Stomach smooth muscle (tissue), 2 donors: ENCODE measurements at regions not wholly inside any gene's neighbourhood (a gene's known extent, or its start where the extent isn't known, plus 50 kb on each side); places are given as distances from the start of the nearest gene placed in this dataset.

ENCODE experiments used
- H3K27ac ChIP-seq: one replicate; pipeline ENCODE4 v1.7.0; 2013; ENCODE audit warnings: mild to moderate bottlenecking, low read length, inconsistent platforms
- H3K27me3 ChIP-seq, 2 donors: one replicate each; pipeline ENCODE4 v1.7.0; 2013; ENCODE audit warnings: low read length in 2 of 2; ENCODE audit not compliant: insufficient read depth in 2 of 2, control insufficient read depth in 1 of 2
- H3K36me3 ChIP-seq, 2 donors: one replicate each; pipeline ENCODE4 v1.7.0; 2013; ENCODE audit warnings: low read length in 2 of 2; ENCODE audit not compliant: control insufficient read depth in 2 of 2, insufficient read depth in 2 of 2
- H3K4me1 ChIP-seq: one replicate; pipeline ENCODE4 v1.7.0; 2013; ENCODE audit warnings: low read length; ENCODE audit not compliant: control insufficient read depth, insufficient read depth
- H3K4me3 ChIP-seq, 2 donors: one replicate each; pipeline ENCODE4 v1.7.0; 2013; ENCODE audit warnings: low read length in 2 of 2
- H3K9ac ChIP-seq, 2 donors: one replicate each; pipeline ENCODE4 v1.7.0; 2013; ENCODE audit warnings: low read length in 2 of 2, mild to moderate bottlenecking in 1 of 2
- H3K9me3 ChIP-seq, 2 donors: one replicate each; pipeline ENCODE4 v1.7.0; 2013; ENCODE audit warnings: low read length in 2 of 2; ENCODE audit not compliant: control insufficient read depth in 2 of 2
- donor health status: healthy.
- donor health status: Pancreatic carcinoma.

DNA sequence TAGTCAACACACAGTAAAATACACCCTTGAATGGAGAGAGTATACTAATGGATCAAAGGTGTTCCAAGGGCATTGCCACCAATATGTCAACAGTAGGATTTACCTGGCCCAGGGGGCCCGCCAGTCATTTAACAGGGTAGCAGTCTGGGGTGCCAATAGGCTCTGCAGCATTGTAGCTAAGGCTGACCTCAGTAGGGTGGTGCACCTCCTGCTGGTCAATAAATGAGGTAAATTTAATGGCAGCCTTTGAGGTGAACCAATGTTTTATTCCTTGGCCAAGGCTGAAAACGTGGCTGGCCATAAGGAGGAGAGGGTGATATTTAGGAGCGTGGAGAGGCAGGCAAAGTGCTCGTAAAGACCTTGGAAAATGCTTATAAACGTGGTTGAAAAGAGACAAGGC, 147.2 kb downstream of the RPS12 start:
- no peaks in the 10 kb centered on the region for H3K4me1 ChIP-seq
- H3K4me3 ChIP-seq: no peak overlapping the region
- H3K36me3 ChIP-seq: no peaks in the 10 kb centered on the region
- H3K27me3 ChIP-seq: no peaks in the 10 kb centered on the region
- H3K9ac ChIP-seq: no peak overlapping the region
- H3K9me3 ChIP-seq: no peaks in the 10 kb centered on the region
- no peak overlapping the region for H3K27ac ChIP-seq

GRCh38 chr6:132962936-132963868, 148.8 kb downstream of the RPS12 start:
- Histone ChIP-seq H3K36me3 (no peaks in the 10 kb centered on the region), H3K27ac (no peak overlapping the region), H3K4me3 (no peak overlapping the region), H3K9me3 (no peaks in the 10 kb centered on the region), H3K4me1 (no peaks in the 10 kb centered on the region), H3K9ac (no peak overlapping the region), H3K27me3 (no peaks in the 10 kb centered on the region)

DNA sequence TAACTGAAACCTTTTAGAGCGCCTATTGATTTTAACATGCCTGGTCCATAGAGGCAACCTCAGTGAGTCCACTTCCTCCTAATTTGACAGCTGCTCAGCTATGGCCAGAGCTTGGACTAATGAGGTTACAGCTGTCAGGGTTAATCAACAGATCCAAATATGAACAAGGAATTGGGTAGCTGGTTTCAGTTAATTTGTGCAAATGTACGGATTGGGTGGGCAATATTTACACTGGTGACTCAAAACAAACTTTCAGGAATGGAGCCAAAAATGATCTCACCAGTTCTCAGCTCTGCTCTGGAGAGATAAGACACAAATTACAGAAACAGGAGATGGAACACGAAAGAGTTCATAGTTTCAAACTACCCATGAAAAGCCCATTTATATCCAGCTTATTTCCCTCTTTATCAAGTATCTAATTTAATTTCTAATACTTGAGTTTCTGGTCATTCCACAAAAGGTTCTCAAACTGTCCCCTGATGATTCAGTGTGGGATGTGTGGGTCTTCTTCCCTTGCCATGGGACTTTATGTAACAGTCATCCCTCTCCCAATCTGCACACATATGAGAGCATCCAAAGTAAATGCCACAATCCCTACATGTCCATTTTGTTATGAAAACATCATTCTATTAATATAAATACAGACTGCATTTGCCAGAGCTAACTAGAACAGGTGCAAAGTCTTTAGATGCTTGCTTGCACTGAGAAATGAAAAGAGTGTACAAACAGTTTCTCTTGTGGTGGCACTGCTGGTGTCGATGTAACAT, 149.9 kb downstream of the RPS12 start:
- H3K9ac ChIP-seq: no peak overlapping the region
- no peaks in the 10 kb centered on the region for H3K4me1 ChIP-seq
- H3K9me3 ChIP-seq: no peaks in the 10 kb centered on the region
- no peak overlapping the region for H3K4me3 ChIP-seq
- no peak overlapping the region for H3K27ac ChIP-seq
- H3K36me3 ChIP-seq: no peaks in the 10 kb centered on the region
- H3K27me3 ChIP-seq: no peaks in the 10 kb centered on the region

DNA sequence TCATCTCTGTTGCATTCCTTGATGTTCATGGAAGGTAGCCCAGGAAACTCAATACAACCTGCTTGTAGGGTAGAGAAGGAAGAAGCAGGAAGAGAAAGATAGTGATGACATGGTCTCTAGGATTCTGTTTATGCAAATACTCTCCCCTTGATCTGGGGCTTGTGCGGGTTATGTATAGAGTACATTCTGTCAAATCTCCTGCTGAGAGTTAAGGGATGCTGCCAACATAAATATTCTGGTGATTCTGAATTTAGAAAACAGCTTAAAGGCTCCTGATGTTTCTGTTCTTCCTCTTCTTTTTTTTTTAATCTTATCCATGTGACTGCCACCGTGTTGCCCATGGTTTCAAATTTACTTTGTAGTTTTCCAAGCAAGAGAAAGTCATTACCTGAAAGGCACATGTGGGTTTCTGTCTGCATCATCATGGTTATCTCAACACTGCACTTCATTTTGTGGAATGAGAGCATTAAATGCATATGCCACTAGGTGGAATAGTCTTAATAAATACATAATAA, 150.6 kb downstream of the RPS12 start:
- no peak overlapping the region for H3K4me3 ChIP-seq

GRCh38 chr6:132967871-132968270, 153.5 kb downstream of the RPS12 start:
- Histone ChIP-seq H3K27me3 (no peaks in the 10 kb centered on the region), H3K36me3 (no peaks in the 10 kb centered on the region), H3K27ac (no peak overlapping the region), H3K9ac (no peak overlapping the region), H3K4me1 (no peaks in the 10 kb centered on the region), H3K9me3 (no peaks in the 10 kb centered on the region), H3K4me3 (no peak overlapping the region)

More for the DNA sequence above, 150.6 kb downstream of the RPS12 start:
- Histone ChIP-seq H3K36me3 (no peaks in the 10 kb centered on the region), H3K27ac (no peak overlapping the region), H3K9ac (no peak overlapping the region), H3K4me1 (no peaks in the 10 kb centered on the region), H3K9me3 (no peaks in the 10 kb centered on the region), H3K27me3 (no peaks in the 10 kb centered on the region)

GRCh38 chr6:132968419-132968950, 154.1 kb downstream of the RPS12 start:
- no peaks in the 10 kb centered on the region for H3K36me3 ChIP-seq
- no peak overlapping the region for H3K4me3 ChIP-seq
- no peak overlapping the region for H3K9ac ChIP-seq
- H3K27me3 ChIP-seq: no peaks in the 10 kb centered on the region
- H3K9me3 ChIP-seq: no peaks in the 10 kb centered on the region
- H3K4me1 ChIP-seq: no peaks in the 10 kb centered on the region
- no peak overlapping the region for H3K27ac ChIP-seq

GRCh38 chr6:132969196-132969595, 154.8 kb downstream of the RPS12 start:
- H3K9me3 ChIP-seq: no peaks in the 10 kb centered on the region
- no peak overlapping the region for H3K27ac ChIP-seq
- H3K4me3 ChIP-seq: no peak overlapping the region
- no peaks in the 10 kb centered on the region for H3K4me1 ChIP-seq
- no peaks in the 10 kb centered on the region for H3K36me3 ChIP-seq
- H3K27me3 ChIP-seq: no peaks in the 10 kb centered on the region
- H3K9ac ChIP-seq: no peak overlapping the region

GRCh38 chr6:132971676-132972075, 157.3 kb downstream of the RPS12 start:
- Histone ChIP-seq H3K9me3 (no peaks in the 10 kb centered on the region), H3K27me3 (no peaks in the 10 kb centered on the region), H3K4me1 (no peaks in the 10 kb centered on the region), H3K9ac (no peak overlapping the region), H3K36me3 (no peaks in the 10 kb centered on the region), H3K27ac (no peak overlapping the region), H3K4me3 (no peak overlapping the region)

- H3K4me1 ChIP-seq: no peaks in the 10 kb centered on the region
- H3K9ac ChIP-seq: no peak overlapping the region
- no peak overlapping the region for H3K27ac ChIP-seq
- H3K9me3 ChIP-seq: no peaks in the 10 kb centered on the region
- H3K27me3 ChIP-seq: no peaks in the 10 kb centered on the region
- no peak overlapping the region for H3K4me3 ChIP-seq
- no peaks in the 10 kb centered on the region for H3K36me3 ChIP-seq
These were observed 157.9 kb downstream of the RPS12 start for GRCh38 chr6:132972254-132972653.

- H3K27ac ChIP-seq: no peak overlapping the region
- H3K9ac ChIP-seq: no peak overlapping the region
- H3K36me3 ChIP-seq: no peaks in the 10 kb centered on the region
- H3K4me1 ChIP-seq: no peaks in the 10 kb centered on the region
- H3K9me3 ChIP-seq: no peaks in the 10 kb centered on the region
- H3K4me3 ChIP-seq: no peak overlapping the region
- no peaks in the 10 kb centered on the region for H3K27me3 ChIP-seq
These were observed 158.6 kb downstream of the RPS12 start for GRCh38 chr6:132972971-132973370.
